ENCODE measurements at regions not wholly inside any gene's neighbourhood (a gene's known extent, or its start where the extent isn't known, plus 50 kb on each side); places are given as distances from the start of the nearest gene placed in this dataset.

GRCh38 chr12:14171106-14171505, 189.7 kb upstream of the GRIN2B start (continued):
- TF ChIP-seq ZNF532 (CRISPR knock-in tag; IDR thresholded peaks at IDR 0.05; ENCODE audit: borderline replicate concordance) (no peak), HMGA2 (CRISPR knock-in tag; IDR thresholded peaks at IDR 0.05) (no peak), ETV6 (CRISPR knock-in tag; IDR thresholded peaks at IDR 0.05) (no peak), TEAD4 (CRISPR knock-in tag; IDR thresholded peaks at IDR 0.05) (no peak), GTF2I (CRISPR knock-in tag; conservative IDR thresholded peaks at IDR 0.05) (no peak), PREB (CRISPR knock-in tag; IDR thresholded peaks at IDR 0.05; ENCODE audit: borderline replicate concordance) (no peak), JAZF1 (CRISPR knock-in tag; IDR thresholded peaks at IDR 0.05) (no peak), ZSCAN18 (CRISPR knock-in tag; IDR thresholded peaks at IDR 0.05) (no peak)

- CTCF ChIA-PET: interaction anchor here (1.6 kb wide), 1 partner anchor 193 kb away, joined by 7 read pairs; no protein-coding TSS in a partner anchor
- H3K27me3 Mint-ChIP-seq (ENCODE audit: low read depth): no peaks in the 10 kb centered on the region
- H3K27ac Mint-ChIP-seq: 0 out of 2 replicates have a peak overlapping the region, but pooled peaks have one; percentile 18
- no peaks in the 10 kb centered on the region for H3K36me3 Mint-ChIP-seq
- no peak for DNase-seq (ENCODE audit: low spot score)
- H3K4me3 Mint-ChIP-seq: no peak overlapping the region
- POLR2A ChIA-PET: no interaction called here
- no peak for TF ChIP-seq E2F4 (CRISPR knock-in tag; IDR thresholded peaks at IDR 0.05; ENCODE audit: borderline replicate concordance, low read depth)
- peaks cover 10% of the 10 kb centered on the region for H3K4me1 Mint-ChIP-seq
- no peak for ATAC-seq
- H3K9me3 Mint-ChIP-seq: peaks cover 1% of the 10 kb centered on the region
Observed at GRCh38 chr12:14175206-14175605, 190.3 kb upstream of the ATF7IP start.

GRCh38 chr12:14185427-14186192, 179.9 kb upstream of the ATF7IP start:
- DNase-seq (ENCODE audit: low spot score) (peak; percentile 47), ATAC-seq (peak; percentile 87)
- peaks cover 11% of the 10 kb centered on the region for H3K4me1 Mint-ChIP-seq
- peaks cover 11% of the 10 kb centered on the region for H3K9me3 Mint-ChIP-seq
- H3K4me3 Mint-ChIP-seq: no peak overlapping the region
- ChIA-PET CTCF (interaction anchor here (0.5 to 2.0 kb wide), 23 partner anchors 9 to 930 kb away, joined by 3 to 14 read pairs (median 4); partner anchors contain the start of gene ATF7IP), POLR2A (interaction anchor here (1.2 kb wide), 1 partner anchor 75 kb away, joined by 3 read pairs; no protein-coding TSS in a partner anchor)
- H3K27ac Mint-ChIP-seq: no peak overlapping the region
- no peak for TF ChIP-seq PRDM15 (CRISPR knock-in tag; IDR thresholded peaks at IDR 0.05)
- TF ChIP-seq HMGA2 (CRISPR knock-in tag; IDR thresholded peaks at IDR 0.05): no peak
- TF ChIP-seq CTCF (IDR thresholded peaks at IDR 0.05): peak; percentile 61
- no peak for TF ChIP-seq CREB1 (CRISPR knock-in tag; IDR thresholded peaks at IDR 0.05)
- no peaks in the 10 kb centered on the region; the same call in 1 of the 2 replicates for H3K27me3 Mint-ChIP-seq (ENCODE audit: low read depth)
- H3K36me3 Mint-ChIP-seq: no peaks in the 10 kb centered on the region
